RPMI8226 (cell line): ENCODE measurements at regions not wholly inside any gene's neighbourhood (a gene's known extent, or its start where the extent isn't known, plus 50 kb on each side); places are given as distances from the start of the nearest gene placed in this dataset.

ENCODE experiments used
- DNase-seq: peaks from one replicate; pipeline ENCODE4 v3.0.0-alpha.2; 2015

DNA sequence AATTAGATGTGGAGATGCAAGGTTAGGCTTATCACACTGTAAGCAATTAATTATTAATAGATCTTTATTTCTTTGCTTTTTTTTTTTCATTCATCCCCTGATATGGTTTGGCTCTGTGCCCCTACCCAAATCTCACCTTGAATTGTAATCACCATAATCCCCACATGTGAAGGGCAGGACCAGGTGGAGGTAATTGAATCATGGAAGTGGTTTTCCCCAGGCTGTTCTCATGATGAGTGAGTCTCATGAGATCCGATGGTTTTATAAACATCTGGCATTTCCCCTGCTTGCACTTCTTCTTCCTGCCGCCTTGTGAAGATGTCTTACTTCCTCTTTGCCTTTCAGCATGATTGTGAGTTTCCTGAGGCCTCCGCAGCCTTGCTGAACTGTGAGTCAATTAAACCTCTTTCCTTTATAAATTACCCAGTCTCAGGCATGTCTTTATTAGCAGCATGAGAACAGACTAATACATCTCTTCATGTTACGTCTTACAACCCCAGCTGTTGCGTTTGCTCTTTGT, 333.8 kb downstream of the CDH26 start:
- no peak for DNase-seq

DNA sequence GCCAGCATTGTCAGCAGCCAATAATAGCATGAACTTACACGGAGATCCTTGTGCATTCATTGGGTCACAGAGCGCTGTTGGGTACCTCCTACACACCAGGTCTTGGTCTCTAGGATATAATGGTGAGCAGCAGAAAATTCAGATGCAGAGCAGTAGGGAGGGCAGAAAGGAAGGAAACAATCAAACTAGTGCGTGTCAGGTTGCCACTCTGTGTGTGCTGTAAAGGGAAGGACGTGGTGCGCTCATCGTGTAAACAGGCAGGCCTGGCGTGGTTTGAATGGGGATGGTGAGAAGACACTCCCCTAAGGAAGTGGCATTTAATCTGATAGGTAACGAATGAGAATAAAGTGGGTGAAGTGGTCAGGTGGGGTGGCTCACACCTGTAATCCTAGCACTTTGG, 336.4 kb downstream of the CDH26 start:
- no peak for DNase-seq

DNA sequence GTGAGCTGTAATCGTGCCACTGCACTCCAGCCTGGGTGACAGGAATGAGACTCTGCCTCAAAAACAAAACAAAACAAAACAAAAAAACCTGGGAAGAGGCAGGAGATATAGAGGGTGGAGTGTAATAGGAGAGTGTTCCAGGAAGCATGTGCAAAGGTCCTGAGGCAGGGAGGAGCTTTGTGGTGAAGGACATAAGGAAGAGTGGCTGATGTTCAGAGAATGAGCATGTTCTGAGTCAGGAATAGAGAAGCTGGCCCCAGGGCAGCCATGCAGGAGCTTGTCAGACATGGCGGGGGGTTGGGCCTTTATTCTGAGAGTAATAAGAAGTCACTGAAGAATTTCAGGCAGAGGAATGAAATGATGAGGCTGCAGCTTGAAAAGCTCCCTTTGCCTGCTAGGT, 337.0 kb downstream of the CDH26 start:
- no peak for DNase-seq

DNA sequence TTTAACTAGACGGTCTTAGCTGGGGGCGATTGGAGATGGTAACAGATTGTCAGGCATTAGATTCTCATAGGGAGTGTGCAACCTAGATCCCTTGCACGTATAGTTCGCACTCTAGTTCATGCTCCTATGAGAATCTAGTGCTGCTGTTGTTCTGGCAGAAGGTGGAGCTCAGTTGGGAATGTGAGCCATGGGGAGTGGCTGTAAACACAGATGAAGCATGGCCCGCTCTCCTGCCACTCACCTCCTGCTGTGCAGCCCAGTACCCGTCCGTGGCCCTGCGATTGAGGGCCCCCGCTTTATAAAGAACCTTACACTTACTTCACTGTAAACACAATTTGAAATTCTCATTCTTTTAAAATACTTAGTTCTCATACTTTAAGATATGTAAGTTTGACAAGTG, 339.4 kb downstream of the CDH26 start:
- DNase-seq: no peak

DNA sequence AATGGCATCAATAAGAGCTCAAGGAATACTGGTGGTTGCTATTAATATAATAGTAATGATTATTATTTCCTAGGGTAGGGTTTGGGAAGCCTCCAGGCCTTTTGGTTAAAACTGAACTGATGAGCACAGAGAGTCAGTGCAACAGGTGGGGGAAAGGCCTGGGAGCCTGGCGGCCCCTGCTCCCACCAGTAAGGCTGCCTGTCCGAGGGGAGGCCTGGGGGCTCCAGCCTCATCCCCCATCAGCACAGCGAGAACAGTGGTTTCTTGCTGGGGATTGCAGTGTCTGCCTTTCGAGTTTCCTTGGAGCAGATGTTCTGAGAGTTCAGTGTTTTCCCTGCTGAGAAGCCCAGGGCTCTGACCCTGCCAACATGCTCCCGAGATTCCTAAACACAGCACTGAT, 340.4 kb downstream of the CDH26 start:
- DNase-seq: no peak

DNA sequence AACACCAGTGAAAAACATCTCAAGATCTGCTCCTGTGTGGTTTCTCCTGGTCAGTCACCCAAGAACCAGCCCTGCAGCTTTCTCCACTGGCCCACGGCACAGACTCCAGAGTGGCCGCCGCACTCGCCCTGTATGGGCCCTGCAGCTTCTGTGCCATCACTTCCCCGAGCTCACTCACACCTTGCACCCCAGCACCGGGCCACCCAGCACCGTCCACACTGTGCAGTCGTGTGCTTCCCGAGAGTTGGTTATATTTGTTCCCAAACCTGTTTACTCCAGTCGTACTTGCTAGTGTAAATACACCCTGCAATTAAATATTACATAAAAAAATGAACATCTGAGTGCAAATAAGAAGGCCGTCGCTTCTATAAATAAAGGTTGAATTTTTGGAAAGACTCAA, 341.7 kb downstream of the CDH26 start:
- DNase-seq: no peak

DNA sequence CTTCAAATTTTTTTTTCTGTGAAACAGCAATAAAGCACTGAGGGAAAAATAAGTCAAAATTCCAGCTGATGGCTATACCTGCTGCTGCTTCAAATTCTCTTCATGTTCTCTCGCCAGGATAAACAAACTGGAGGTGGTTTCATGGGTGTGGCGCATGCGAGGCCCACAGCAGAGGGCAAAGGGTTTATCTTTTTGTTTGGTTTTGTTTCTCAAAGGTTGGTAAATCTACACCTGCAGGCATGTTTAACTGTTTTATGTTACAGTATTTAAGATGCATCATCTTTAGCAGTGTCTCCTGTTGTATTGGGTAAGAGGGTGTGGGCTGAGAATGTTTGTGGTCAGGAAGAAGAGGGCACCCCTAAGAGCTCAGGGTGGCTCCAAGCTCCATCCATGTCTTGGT, 342.2 kb downstream of the CDH26 start:
- DNase-seq: no peak

DNA sequence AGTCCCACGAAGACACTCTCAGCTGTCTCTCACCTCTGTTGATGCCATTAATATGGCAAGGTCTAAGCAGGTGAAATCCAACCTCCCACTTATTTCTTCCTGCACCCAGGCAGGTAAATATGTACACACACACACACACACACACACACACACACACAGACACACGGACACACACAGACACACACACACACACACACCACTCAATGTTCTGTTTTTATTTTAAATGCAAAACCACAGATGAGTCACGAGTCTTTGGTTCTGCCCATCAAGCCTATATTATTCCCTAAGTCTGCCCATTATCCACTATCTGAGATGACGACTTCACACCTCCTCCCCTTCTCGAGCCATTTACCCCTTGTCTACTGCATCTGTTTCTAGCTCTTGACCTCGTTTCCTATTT, 344.7 kb downstream of the CDH26 start:
- DNase-seq: no peak

DNA sequence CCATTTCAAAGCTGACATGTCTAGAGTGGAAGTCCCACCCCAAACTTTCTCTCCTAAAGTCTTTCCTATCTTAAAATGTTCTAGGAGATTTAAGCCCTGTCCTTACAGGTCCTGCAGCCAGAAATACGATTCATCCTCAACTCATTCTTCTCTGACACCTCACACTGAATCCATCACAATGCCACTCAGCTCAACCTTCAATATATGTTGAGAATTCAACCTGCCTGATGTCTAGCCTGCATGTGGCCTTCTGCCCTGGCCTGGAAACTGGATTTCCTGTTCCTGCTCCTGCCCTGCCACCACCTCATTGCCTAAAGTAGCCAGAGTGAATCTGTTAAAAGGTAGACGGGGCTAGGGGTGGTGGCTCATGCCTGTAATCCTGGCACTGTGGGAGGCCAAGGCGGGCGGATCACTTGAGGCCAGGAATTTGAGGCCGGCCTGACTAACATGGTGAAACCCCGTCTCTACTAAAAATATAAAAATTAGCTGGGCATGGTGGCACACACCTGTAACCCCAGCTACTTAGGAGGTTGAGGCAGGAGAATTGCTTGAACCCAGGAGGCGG, 345.9 kb downstream of the CDH26 start:
- no peak for DNase-seq

DNA sequence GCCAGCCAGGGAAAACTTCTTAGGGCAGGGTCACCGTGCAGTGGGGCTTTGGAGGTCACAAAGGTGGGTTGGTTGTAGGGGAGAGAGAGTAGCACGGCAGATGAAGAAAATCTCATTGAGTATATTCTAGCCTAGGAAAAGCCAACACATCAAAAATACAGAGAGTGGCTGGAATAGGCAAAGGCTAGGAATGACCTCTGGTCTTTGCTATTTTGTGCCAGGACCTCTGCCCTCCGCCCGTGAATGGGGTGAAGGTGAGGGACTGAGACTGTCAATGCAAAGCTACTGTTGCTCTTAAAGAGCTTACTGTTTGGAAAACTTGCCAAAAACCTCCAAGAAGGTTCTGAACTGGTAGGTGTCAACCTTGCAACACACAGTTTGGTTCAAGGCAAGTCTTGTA, 346.7 kb downstream of the CDH26 start:
- DNase-seq: no peak

DNA sequence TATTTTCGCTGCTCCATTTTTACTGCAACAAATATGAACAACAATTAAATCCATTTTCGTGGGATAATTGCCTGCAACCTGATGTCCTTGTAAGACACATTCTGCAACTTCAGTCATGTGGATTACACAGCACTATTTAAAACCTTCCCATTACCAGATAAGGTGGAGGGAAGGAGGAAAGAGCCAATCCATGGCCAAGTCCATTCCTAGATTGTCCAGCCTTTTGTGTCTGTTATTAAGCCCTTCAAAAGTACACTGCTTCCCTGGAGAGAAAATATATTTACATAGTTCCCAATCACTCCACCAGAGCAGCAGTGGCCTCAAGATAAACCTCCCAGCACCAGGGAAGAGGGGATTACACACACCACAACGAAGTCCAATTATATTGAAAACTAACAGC, 347.9 kb downstream of the CDH26 start:
- no peak for DNase-seq

DNA sequence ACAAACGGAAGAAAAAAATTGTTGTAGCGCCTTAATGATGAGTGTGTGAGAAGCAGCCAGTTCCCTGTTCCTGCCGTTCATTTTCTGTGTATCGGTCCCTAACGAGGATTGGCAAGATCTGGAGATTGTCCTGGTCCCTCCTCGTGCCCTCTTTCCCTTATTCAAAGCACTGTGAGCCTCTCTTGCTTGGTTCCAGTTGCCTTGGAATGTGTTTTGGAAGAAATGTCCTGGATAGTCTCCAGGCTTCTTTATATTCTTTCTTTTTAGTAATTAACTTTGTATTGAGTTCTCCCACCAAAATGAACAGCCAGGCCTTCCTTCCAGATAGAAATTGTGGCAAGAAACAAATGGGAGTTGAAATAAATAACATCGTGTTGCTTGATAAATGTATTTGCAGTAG, 348.3 kb downstream of the CDH26 start:
- no peak for DNase-seq

DNA sequence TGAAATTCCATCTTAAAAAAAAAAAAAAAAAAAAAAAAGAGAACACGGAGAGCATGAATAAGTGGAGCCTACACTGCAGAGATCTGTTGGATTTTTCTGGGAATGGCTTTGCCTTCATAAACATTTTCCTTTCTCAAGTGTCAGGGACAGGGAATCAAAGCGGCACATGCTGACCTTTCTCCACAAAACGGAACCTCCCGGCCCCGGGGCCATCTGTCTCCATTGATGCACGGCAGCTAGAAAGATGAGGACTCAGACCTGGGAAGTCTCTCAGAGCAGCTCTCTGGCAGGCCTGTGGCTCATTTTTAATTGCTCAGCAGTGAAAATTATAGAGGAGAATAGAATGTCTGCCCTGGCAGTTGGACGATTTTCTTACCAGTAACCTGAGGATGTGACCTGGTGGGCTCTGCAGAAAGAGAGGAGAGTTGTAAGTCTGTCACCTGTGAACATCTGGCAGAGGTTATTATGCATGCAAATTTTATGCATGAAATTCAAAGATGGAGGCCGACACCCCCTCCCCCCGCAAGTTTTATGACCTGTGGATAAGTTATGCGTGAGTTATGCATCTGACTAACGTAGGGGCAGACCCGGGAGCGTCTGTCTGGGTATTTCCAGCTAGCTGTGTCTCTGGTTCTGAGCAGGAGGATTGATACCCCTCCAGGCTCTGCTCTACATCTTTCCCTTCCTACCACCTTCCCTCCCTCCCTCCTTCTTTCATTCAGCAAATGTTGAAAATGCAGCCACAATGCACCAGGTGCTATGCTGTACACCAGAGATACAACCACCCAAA, 352.5 kb downstream of the CDH26 start:
- DNase-seq: no peak

DNA sequence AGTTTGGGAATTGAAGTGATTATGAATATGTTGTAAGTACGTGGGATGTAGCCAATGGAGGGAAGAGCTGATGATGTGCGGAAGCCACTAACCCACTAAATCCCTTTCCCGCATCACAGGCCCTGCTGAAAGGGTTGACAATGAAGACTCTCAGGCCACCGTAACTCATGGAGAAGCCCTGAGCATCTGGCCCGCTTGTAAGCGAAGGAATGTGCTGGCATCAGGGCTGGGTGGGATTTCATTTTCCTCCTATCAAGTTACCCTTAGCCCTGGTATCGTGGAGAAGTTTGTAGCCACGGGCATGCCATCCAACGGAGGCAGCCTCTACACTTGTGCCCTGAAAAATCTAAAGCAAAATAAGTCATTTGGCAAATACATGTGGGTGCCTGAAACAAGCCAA, 355.0 kb downstream of the CDH26 start:
- no peak for DNase-seq

DNA sequence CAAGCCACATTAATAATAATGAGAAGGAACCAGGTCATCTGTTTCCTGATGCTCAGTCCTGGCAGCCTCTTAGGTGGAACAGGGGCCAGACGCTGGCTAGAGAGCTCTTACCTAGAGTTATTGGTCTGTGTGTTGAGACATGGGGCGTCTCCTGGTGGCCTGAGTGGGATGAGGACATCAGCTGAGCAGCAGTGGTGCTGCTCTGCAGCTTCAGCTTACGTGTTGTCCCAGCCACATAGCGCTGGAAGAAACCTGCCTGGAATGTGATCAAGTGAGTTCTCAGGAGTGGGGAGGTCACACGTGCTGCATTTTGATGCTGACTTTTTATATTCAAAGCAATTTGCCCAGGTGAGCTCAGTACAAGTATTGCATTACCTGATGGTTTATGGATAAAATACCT, 355.4 kb downstream of the CDH26 start:
- no peak for DNase-seq

DNA sequence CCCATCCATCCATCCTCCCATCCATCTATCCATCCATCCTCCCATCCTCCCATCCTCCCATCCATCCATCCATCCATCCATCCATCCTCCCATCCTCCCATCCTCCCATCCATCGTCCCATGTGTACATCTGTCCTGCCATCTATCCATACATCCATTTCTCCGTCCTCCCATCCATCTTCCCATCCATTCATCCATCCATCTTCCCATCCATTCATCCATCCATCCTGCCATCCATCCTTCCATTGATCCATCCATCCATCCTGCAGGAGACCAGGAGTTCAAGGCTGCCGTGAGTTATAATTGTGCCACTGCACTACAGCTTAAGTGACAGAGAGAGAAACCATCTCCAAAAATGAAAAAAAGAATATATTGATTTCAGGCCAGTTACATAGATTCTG, 356.5 kb downstream of the CDH26 start:
- no peak for DNase-seq

DNA sequence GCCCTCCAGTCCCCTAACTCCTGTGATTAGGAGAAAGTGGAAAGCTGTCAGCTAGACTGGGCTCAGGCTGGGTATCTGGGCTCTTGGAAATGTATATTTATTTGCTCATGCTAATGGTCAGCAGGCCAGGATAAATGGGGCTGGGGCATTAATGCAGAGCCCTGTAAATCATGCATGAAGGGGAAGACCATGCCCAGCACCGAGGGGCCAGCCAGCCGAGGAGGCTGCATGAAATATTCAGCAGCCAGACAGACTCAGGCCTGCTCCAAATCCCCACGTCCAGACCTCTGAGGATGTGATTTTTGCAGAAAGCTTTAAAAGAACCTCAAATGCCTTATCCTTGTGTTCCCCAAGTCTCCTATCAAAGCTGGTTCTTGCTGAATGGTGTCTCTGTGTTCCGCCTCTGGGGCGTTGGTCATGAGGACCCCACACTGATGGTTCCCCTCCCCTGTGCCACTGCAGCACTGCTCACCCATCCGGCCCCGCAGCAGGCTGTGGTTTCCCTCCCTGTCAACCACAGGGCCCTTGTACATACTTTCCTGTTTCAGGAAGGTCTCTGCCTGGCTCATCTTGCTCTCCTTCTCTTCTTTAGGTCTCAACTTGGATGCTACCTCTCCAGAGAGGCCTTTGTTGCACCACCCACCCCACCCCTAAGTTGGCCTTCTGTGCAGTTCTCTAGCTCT, 358.4 kb downstream of the CDH26 start:
- no peak for DNase-seq

DNA sequence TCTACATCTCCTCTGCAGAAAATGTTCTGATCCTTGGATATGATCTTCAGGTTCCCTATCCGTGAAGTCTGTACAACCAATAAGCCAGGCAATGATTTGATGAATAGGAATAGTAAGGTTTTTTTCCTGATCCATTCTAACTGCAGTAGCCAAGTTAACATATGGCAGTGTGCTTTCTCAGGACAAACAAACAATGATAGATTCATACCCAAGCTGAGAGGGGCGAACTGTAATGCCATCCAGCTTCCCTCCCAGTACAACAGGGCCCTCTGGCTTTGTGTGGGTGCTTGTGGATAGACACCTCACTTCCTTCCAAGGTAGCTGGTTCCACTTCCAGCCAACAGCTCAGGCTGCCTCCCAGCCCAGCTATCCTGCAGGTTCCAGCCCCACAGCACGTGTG, 359.2 kb downstream of the CDH26 start:
- no peak for DNase-seq

DNA sequence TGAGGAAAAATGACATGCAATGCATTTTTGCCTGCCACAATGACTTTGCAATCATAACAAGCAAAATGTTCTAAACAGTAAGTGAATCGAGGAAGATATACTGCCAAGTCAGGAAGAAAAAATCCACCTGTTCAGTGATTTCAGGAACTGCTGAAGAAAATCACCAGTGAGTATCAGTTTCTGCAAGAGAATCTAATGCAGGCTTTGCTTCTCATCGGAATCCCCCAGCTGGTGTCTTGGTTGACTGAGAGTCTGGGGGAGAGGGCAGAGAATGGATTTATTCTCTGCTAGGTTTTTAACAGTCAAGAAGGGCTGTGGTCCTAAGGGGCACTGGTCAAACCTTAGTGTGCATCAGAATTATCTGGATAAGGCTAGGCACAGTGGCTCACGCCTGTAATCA, 363.4 kb downstream of the CDH26 start:
- peak; percentile 43 for DNase-seq

DNA sequence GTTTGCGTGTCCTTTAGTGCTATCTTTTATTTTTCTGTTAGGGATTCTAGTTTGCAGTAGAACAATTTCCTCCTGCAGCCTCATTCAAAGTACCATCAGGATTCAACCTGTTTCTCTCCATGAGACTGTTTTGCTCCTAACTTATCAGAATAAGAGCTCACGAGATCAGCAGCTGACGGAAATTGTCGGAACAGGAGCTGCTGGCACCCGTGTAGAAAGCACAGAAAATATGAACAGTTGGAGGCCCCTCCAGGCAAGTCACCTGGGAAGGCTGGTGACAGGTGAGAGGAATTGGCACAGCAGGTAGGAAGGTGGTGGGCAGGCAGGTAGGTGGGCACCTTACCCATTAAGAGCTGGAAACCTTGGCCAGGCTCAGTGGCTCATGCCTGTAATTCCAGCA, 368.6 kb downstream of the CDH26 start:
- no peak for DNase-seq

DNA sequence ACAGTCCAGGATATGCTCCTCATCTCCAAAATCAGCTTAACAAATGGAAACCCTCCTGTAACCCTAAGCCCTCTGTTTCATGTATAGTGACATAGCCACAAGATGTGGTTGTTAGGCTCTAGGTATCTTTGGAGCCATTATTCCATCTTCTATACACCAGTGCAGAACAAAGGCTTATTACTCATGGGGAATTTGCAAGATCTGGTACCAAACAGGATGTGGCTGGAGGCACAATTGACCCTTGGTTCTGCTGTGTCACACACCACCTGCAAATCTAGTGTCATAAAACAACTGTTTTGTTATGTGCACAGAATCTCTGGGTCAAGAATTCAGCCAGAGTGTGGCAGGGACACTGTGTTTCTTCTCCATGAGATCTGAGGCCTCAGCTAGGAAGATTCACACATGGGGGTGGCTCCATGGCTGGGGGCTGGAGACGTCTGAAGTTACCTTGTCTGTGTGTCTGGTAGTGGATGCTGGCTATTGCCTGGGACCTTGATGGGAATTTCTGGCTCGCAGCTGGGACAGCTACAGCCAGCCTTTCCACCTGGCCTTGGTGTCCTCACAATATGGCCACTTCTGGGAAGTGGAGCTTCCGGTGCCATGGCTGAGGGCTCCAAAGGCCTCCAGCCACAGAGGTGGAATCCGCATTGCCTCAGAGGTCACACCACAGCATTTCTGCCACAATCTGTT, 369.9 kb downstream of the CDH26 start:
- DNase-seq: no peak

DNA sequence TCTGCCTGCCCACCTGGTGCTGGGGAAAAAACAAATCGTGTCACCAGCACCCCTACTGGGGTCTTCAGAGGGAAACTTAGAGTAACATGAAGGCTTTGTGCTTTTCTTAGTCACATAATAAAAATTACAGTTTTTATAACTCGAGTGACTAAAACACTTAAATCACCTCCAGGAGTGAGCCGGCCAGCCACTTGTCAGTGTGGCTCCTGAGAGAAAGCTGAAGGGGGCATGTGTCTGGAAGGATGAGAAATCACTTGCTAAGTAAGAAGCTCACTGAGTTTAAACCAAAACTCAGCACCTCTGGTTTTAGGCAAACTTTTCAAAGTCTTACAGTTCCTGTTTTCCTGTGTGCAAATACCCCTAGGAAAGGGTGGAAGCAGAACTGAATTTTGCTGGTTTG, 372.2 kb downstream of the CDH26 start:
- DNase-seq: no peak

DNA sequence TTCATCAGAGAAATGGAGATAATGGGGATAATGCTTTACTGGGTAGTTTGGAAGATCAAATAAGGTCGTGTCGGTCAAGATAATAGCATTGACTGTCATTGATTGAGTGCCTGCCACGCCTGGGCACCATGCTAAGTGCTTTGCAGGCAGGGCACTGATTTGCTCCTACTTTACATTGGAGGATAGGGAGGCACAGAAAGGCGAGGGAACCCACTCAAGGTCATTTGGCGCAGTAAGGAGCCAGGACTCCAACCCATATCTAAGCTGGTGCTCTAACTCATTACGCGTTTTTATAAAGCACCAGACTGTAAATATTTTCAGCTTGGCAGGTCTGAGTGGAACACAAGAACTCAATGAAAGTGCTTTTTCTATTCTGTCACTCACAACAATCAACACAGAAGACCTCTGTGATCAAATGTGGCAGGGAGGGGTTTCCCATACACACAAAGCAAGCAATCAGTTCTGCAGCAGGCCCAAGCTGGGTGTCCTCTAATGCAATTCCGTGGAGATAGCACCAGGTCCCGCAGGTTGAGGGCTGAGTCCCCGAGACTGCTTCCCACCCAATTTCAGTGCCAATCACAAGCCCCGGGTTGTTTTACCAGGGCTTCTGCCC, 373.6 kb downstream of the CDH26 start:
- DNase-seq: no peak
